ENCODE measurements at regions not wholly inside any gene's neighbourhood (a gene's known extent, or its start where the extent isn't known, plus 50 kb on each side); places are given as distances from the start of the nearest gene placed in this dataset.

- DNase-seq (ENCODE audit: low spot score) = no peak
Measured at GRCh38 chr20:59376109-59376841, 75.9 kb downstream of the EDN3 start.

GRCh38 chr20:59376998-59377397 lies 76.6 kb downstream of the EDN3 start:
- DNase-seq (ENCODE audit: low spot score) = no peak

GRCh38 chr20:59377842-59378241 lies 77.4 kb downstream of the EDN3 start:
- no peak for DNase-seq (ENCODE audit: low spot score)

GRCh38 chr20:59378396-59378795 lies 78.0 kb downstream of the EDN3 start:
- DNase-seq (ENCODE audit: low spot score) = no peak

- no peak for DNase-seq (ENCODE audit: low spot score)
Measured at GRCh38 chr20:59378966-59379365, 78.6 kb downstream of the EDN3 start.

GRCh38 chr20:59381689-59382088 lies 81.3 kb downstream of the EDN3 start:
- no peak for DNase-seq (ENCODE audit: low spot score)

GRCh38 chr20:59382157-59382725 lies 81.8 kb downstream of the EDN3 start:
- DNase-seq (ENCODE audit: low spot score) = no peak

- no peak for DNase-seq (ENCODE audit: low spot score)
Measured at GRCh38 chr20:59382907-59383306, 82.5 kb downstream of the EDN3 start.

GRCh38 chr20:59385038-59385437 lies 84.6 kb downstream of the EDN3 start:
- no peak for DNase-seq (ENCODE audit: low spot score)

- no peak for DNase-seq (ENCODE audit: low spot score)
Measured at GRCh38 chr20:59385480-59385879, 85.1 kb downstream of the EDN3 start.

GRCh38 chr20:59386809-59387208 lies 86.4 kb downstream of the EDN3 start:
- DNase-seq (ENCODE audit: low spot score) = no peak

GRCh38 chr20:59387891-59388290 lies 87.5 kb downstream of the EDN3 start:
- DNase-seq (ENCODE audit: low spot score) = no peak

GRCh38 chr20:59388402-59388801 lies 88.0 kb downstream of the EDN3 start:
- no peak for DNase-seq (ENCODE audit: low spot score)

GRCh38 chr20:59390437-59390836 lies 90.0 kb downstream of the EDN3 start:
- no peak for DNase-seq (ENCODE audit: low spot score)

- no peak for DNase-seq (ENCODE audit: low spot score)
Measured at GRCh38 chr20:59391975-59392374, 91.6 kb downstream of the EDN3 start.

- DNase-seq (ENCODE audit: low spot score) = no peak
Measured at GRCh38 chr20:59392736-59393135, 92.3 kb downstream of the EDN3 start.

GRCh38 chr20:59393142-59393541 lies 92.7 kb downstream of the EDN3 start:
- DNase-seq (ENCODE audit: low spot score) = no peak

- DNase-seq (ENCODE audit: low spot score) = no peak
Measured at GRCh38 chr20:59395729-59396128, 95.3 kb downstream of the EDN3 start.

- DNase-seq (ENCODE audit: low spot score) = no peak
Measured at GRCh38 chr20:59398537-59399205, 98.3 kb downstream of the EDN3 start.

- DNase-seq (ENCODE audit: low spot score) = no peak
Measured at GRCh38 chr20:59399426-59400099, 99.2 kb downstream of the EDN3 start.

GRCh38 chr20:59400708-59401107 lies 100.3 kb downstream of the EDN3 start:
- no peak for DNase-seq (ENCODE audit: low spot score)

GRCh38 chr20:59402681-59403080 lies 102.3 kb downstream of the EDN3 start:
- DNase-seq (ENCODE audit: low spot score) = no peak
